H9 (cell line): ENCODE measurements at regions not wholly inside any gene's neighbourhood (a gene's known extent, or its start where the extent isn't known, plus 50 kb on each side); places are given as distances from the start of the nearest gene placed in this dataset.

Experiments used
- DNase-seq: peaks from one replicate; pipeline ENCODE4 v3.0.0-alpha.2; 2017
- H2AFZ ChIP-seq: one replicate; pipeline ENCODE4 v1.6.1; 2013; ENCODE audit warnings: mild to moderate bottlenecking, low read length, control low read depth, moderate library complexity
- H2AK5ac ChIP-seq: 2 replicates; pipeline ENCODE4 v1.6.1; 2013; ENCODE audit warnings: low read length, control low read depth, mixed read lengths; ENCODE audit not compliant: insufficient read length
- H2BK120ac ChIP-seq: one replicate; pipeline ENCODE4 v1.6.1; 2013; ENCODE audit warnings: low read depth, mild to moderate bottlenecking, low read length, control low read depth, inconsistent platforms; ENCODE audit not compliant: poor library complexity, severe bottlenecking
- H2BK12ac ChIP-seq: 2 replicates; pipeline ENCODE4 v1.6.1; 2013; ENCODE audit warnings: low read length, control low read depth, mixed read lengths, low read depth; ENCODE audit not compliant: insufficient read length
- H2BK15ac ChIP-seq: 2 replicates; pipeline ENCODE4 v1.6.1; 2013; ENCODE audit warnings: low read depth, low read length, control low read depth
- H2BK20ac ChIP-seq: one replicate; pipeline ENCODE4 v1.6.1; 2013; ENCODE audit warnings: low read depth, mild to moderate bottlenecking, low read length, control low read depth, inconsistent platforms; ENCODE audit not compliant: poor library complexity, severe bottlenecking
- H2BK5ac ChIP-seq: 2 replicates; pipeline ENCODE4 v1.6.1; 2013; ENCODE audit warnings: low read length, control low read depth, mixed read lengths; ENCODE audit not compliant: insufficient read length
- H3K14ac ChIP-seq: 2 replicates; pipeline ENCODE4 v1.6.1; 2013; ENCODE audit warnings: low read length, control low read depth; ENCODE audit not compliant: insufficient read depth
- H3K18ac ChIP-seq: 2 replicates; pipeline ENCODE4 v1.6.1; 2013; ENCODE audit warnings: low read depth, mild to moderate bottlenecking, mixed read lengths, low read length, control low read depth; ENCODE audit not compliant: insufficient read length
- H3K23ac ChIP-seq: 2 replicates; pipeline ENCODE4 v1.6.1; 2013; ENCODE audit warnings: low read length, control low read depth, mixed read lengths, low read depth; ENCODE audit not compliant: insufficient read length
- H3K23me2 ChIP-seq: 2 replicates; pipeline ENCODE4 v1.6.1; 2013; ENCODE audit warnings: low read depth, mild to moderate bottlenecking, mixed read lengths, low read length, control low read depth; ENCODE audit not compliant: insufficient read length, poor library complexity, severe bottlenecking
- H3K27ac ChIP-seq: 2 replicates; pipeline ENCODE4 v1.5.1; 2013; ENCODE audit warnings: low read length, control low read depth, mixed read lengths, low read depth; ENCODE audit not compliant: insufficient read length
- H3K27me3 ChIP-seq: 2 replicates; pipeline ENCODE4 v1.6.1; 2013; ENCODE audit warnings: low read length, control low read depth, inconsistent platforms; ENCODE audit not compliant: insufficient read depth
- H3K4ac ChIP-seq: 2 replicates; pipeline ENCODE4 v1.6.1; 2013; ENCODE audit warnings: low read depth, mild to moderate bottlenecking, control low read depth, inconsistent platforms, low read length, moderate library complexity
- H3K4me1 ChIP-seq: 2 replicates; pipeline ENCODE4 v1.6.1; 2013; ENCODE audit warnings: low read length, control low read depth, inconsistent platforms; ENCODE audit not compliant: insufficient read depth
- H3K4me2 ChIP-seq: 2 replicates; pipeline ENCODE4 v1.6.1; 2013; ENCODE audit warnings: low read length, control low read depth, mixed read lengths; ENCODE audit not compliant: insufficient read length, insufficient read depth
- H3K56ac ChIP-seq: 2 replicates; pipeline ENCODE4 v1.6.1; 2013; ENCODE audit warnings: low read depth, mild to moderate bottlenecking, mixed read lengths, low read length, control low read depth; ENCODE audit not compliant: insufficient read length
- H3K79me1 ChIP-seq: 2 replicates; pipeline ENCODE4 v1.6.1; 2013; ENCODE audit warnings: low read depth, mild to moderate bottlenecking, moderate library complexity, low read length, control low read depth, inconsistent platforms; ENCODE audit not compliant: insufficient read depth, poor library complexity, severe bottlenecking
- H3K79me2 ChIP-seq: 2 replicates; pipeline ENCODE4 v1.6.1; 2013; ENCODE audit warnings: low read length, control low read depth, inconsistent platforms; ENCODE audit not compliant: insufficient read depth
- H3K9ac ChIP-seq: 2 replicates; pipeline ENCODE4 v1.6.1; 2013; ENCODE audit warnings: low read length, control low read depth, mixed read lengths; ENCODE audit not compliant: insufficient read length; ENCODE audit errors: extremely low read depth
- H3K9me3 ChIP-seq: one replicate; pipeline ENCODE4 v1.6.1; 2013; ENCODE audit warnings: low read depth, low read length, inconsistent platforms; ENCODE audit not compliant: control insufficient read depth
- H3T11ph ChIP-seq: one replicate; pipeline ENCODE4 v1.6.1; 2013; ENCODE audit warnings: mild to moderate bottlenecking, low read length, control low read depth, inconsistent platforms
- H4K20me1 ChIP-seq: one replicate; pipeline ENCODE4 v1.6.1; 2013; ENCODE audit not compliant: control insufficient read depth, insufficient read length, insufficient read depth
- H4K5ac ChIP-seq: 2 replicates; pipeline ENCODE4 v1.6.1; 2013; ENCODE audit warnings: low read depth, mild to moderate bottlenecking, mixed read lengths, low read length, control low read depth; ENCODE audit not compliant: insufficient read length
- H4K8ac ChIP-seq: replicated peaks from 2 replicates; pipeline ENCODE4 v1.6.1; 2013; ENCODE audit warnings: low read length, control low read depth, mixed read lengths, low read depth; ENCODE audit not compliant: insufficient read length
- H4K91ac ChIP-seq: 2 replicates; pipeline ENCODE4 v1.6.1; 2013; ENCODE audit warnings: low read depth, mild to moderate bottlenecking, moderate library complexity, mixed read lengths, low read length, control low read depth; ENCODE audit not compliant: insufficient read length
- H3K27ac Mint-ChIP-seq, 3 experiments: 2 replicates in 2 of 3; 3 replicates in 1 of 3; pipeline ENCODE4 v1.8.0; 2020 to 2021; ENCODE audit warnings: mixed read lengths in 3 of 3, mild to moderate bottlenecking in 1 of 3, moderate library complexity in 1 of 3
- H3K27me3 Mint-ChIP-seq: 2 replicates; pipeline ENCODE4 v1.8.0; 2021; ENCODE audit warnings: low read depth, mild to moderate bottlenecking, moderate library complexity, mixed read lengths
- H3K36me3 Mint-ChIP-seq, 3 experiments: 2 replicates in 2 of 3; 3 replicates in 1 of 3; pipeline ENCODE4 v1.8.0; 2020 to 2021; ENCODE audit warnings: low read depth in 3 of 3, mixed read lengths in 3 of 3; ENCODE audit not compliant: insufficient read depth in 1 of 3
- H3K4me1 Mint-ChIP-seq, 2 experiments: 2 replicates each; pipeline ENCODE4 v1.8.0; 2020; ENCODE audit warnings: mixed read lengths in 2 of 2
- H3K4me3 Mint-ChIP-seq, 2 experiments: 2 replicates in 1 of 2; 3 replicates in 1 of 2; pipeline ENCODE4 v1.8.0; 2020 to 2021; ENCODE audit warnings: mild to moderate bottlenecking in 2 of 2, mixed read lengths in 2 of 2, moderate library complexity in 1 of 2
- H3K9me3 Mint-ChIP-seq, 2 experiments: 2 replicates in 1 of 2; 3 replicates in 1 of 2; pipeline ENCODE4 v1.8.0; 2020; ENCODE audit warnings: mild to moderate bottlenecking in 2 of 2, mixed read lengths in 2 of 2, moderate library complexity in 1 of 2
- CTCF ChIP-seq: fragments of 200-600 bp; sonication (generic); conservative IDR thresholded peaks from 3 replicates; pipeline ENCODE4 v1.8.0; 2021; ENCODE audit warnings: antibody characterized with exemption, mild to moderate bottlenecking

GRCh38 chr3:1717524-1717923 lies 381.1 kb upstream of the CNTN4 start:
- Histone ChIP-seq H2BK15ac (no peak overlapping the region), H3K14ac (no peak overlapping the region), H3K79me1 (no peaks in the 10 kb centered on the region), H3K23me2 (no peaks in the 10 kb centered on the region), H4K91ac (no peak overlapping the region), H3K9ac (no peak overlapping the region), H3K23ac (no peak overlapping the region), H2BK120ac (no peak overlapping the region), H3K4ac (no peak overlapping the region), H3K4me2 (no peak overlapping the region), H3K27ac (no peak overlapping the region), H3K4me1 (no peaks in the 10 kb centered on the region), H4K5ac (no peak overlapping the region), H2BK12ac (no peak overlapping the region), H4K8ac (no peak overlapping the region), H3K18ac (no peak overlapping the region), H3T11ph (no peak overlapping the region), H2BK20ac (no peak overlapping the region), H3K27me3 (no peaks in the 10 kb centered on the region), H4K20me1 (no peaks in the 10 kb centered on the region), H3K79me2 (no peaks in the 10 kb centered on the region), H2AK5ac (no peak overlapping the region), H2AFZ (no peak overlapping the region), H3K56ac (no peak overlapping the region), H3K9me3 (no peaks in the 10 kb centered on the region), H2BK5ac (no peak overlapping the region)
- Mint-ChIP-seq H3K27me3 (no peaks in the 10 kb centered on the region), H3K27ac (no peak overlapping the region), H3K36me3 (no peaks in the 10 kb centered on the region), H3K4me1 (no peaks in the 10 kb centered on the region), H3K9me3 (no peaks in the 10 kb centered on the region), H3K4me3 (no peak overlapping the region)
- TF ChIP-seq CTCF = no peak
- DNase-seq = no peak
